CD14-positive monocyte (primary cell): ENCODE measurements at regions not wholly inside any gene's neighbourhood (a gene's known extent, or its start where the extent isn't known, plus 50 kb on each side); places are given as distances from the start of the nearest gene placed in this dataset.

Experiments used
- DNase-seq, 3 donors: peaks; one replicate each; pipeline ENCODE4 v3.0.0-alpha.2; 2011 to 2022
- H2AFZ ChIP-seq: 2 replicates; pipeline ENCODE4 v1.6.0; 2012; ENCODE audit warnings: mild to moderate bottlenecking, low read depth, low read length, inconsistent platforms; ENCODE audit not compliant: insufficient read depth, poor library complexity, severe bottlenecking
- H3K27ac ChIP-seq, 2 donors: 1 replicate in 1 of 2; 2 replicates in 1 of 2; pipeline ENCODE4 v1.5.1; 2012 to 2013; ENCODE audit warnings: low read length in 2 of 2, control low read depth in 1 of 2, inconsistent platforms in 1 of 2, low read depth in 1 of 2, mild to moderate bottlenecking in 1 of 2
- H3K27me3 ChIP-seq, 2 donors: one replicate each; pipeline versions ENCODE4 v1.6.0 to v1.6.1; 2011 to 2013; ENCODE audit warnings: low read length in 2 of 2; ENCODE audit not compliant: control insufficient read depth in 2 of 2, insufficient read depth in 2 of 2
- H3K36me3 ChIP-seq, 2 donors: replicated peaks in 1 of 2; 1 replicate in 1 of 2; 2 replicates in 1 of 2; pipeline versions ENCODE4 v1.5.1 to v1.6.1; 2012 to 2013; ENCODE audit warnings: low read length in 2 of 2, control low read depth in 1 of 2, inconsistent platforms in 1 of 2, mild to moderate bottlenecking in 1 of 2; ENCODE audit not compliant: insufficient read depth in 2 of 2, control insufficient read depth in 1 of 2
- H3K4me1 ChIP-seq, 2 donors: 1 replicate in 1 of 2; 2 replicates in 1 of 2; pipeline versions ENCODE4 v1.5.1 to v1.6.1; 2012 to 2013; ENCODE audit warnings: low read length in 2 of 2, control low read depth in 1 of 2, inconsistent platforms in 1 of 2, mild to moderate bottlenecking in 1 of 2, moderate library complexity in 1 of 2; ENCODE audit not compliant: insufficient read depth in 2 of 2, control insufficient read depth in 1 of 2
- H3K4me2 ChIP-seq: replicated peaks from 2 replicates; pipeline ENCODE3; 2012; ENCODE audit warnings: low read length, moderate library complexity, mild to moderate bottlenecking; ENCODE audit not compliant: poor library complexity, severe bottlenecking; ENCODE audit errors: extremely low read depth
- H3K4me3 ChIP-seq, 3 experiments: fragments of 200-600 bp in 1 of 3; sonication (generic) in 1 of 3; replicated peaks in 1 of 3; 1 replicate in 2 of 3; 2 replicates in 1 of 3; pipeline ENCODE4 v1.5.1; 2011 to 2013; ENCODE audit warnings: low read length in 3 of 3, mild to moderate bottlenecking in 3 of 3, control low read depth in 2 of 3, low read depth in 2 of 3, inconsistent platforms in 1 of 3, moderate library complexity in 1 of 3
- H3K79me2 ChIP-seq: 2 replicates; pipeline ENCODE4 v1.6.0; 2012; ENCODE audit warnings: mild to moderate bottlenecking, control low read depth, inconsistent platforms, low read length, moderate library complexity; ENCODE audit not compliant: insufficient read depth
- H3K9ac ChIP-seq: 2 replicates; pipeline ENCODE4 v1.6.0; 2017; ENCODE audit warnings: low read length, mild to moderate bottlenecking; ENCODE audit not compliant: insufficient read depth, poor library complexity, severe bottlenecking
- H3K9me3 ChIP-seq, 2 donors: replicated peaks in 1 of 2; 1 replicate in 1 of 2; 2 replicates in 1 of 2; pipeline versions ENCODE4 v1.5.1 to v1.6.1; 2012 to 2013; ENCODE audit warnings: low read length in 2 of 2, control low read depth in 1 of 2; ENCODE audit not compliant: control insufficient read depth in 1 of 2, insufficient read depth in 1 of 2
- H4K20me1 ChIP-seq: 2 replicates; pipeline ENCODE4 v1.6.0; 2012; ENCODE audit warnings: mild to moderate bottlenecking, low read length, control low read depth, moderate library complexity; ENCODE audit not compliant: insufficient read depth
- H3K27ac Mint-ChIP-seq, 7 donors: one replicate each; pipeline ENCODE4 v1.8.0; 2020; ENCODE audit warnings: mild to moderate bottlenecking in 7 of 7, mixed read lengths in 7 of 7, moderate library complexity in 6 of 7, inconsistent platforms in 2 of 7
- H3K27me3 Mint-ChIP-seq, 3 donors: one replicate each; pipeline ENCODE4 v1.8.0; 2021 to 2022; ENCODE audit warnings: low read depth in 3 of 3, mild to moderate bottlenecking in 3 of 3, mixed read lengths in 3 of 3, moderate library complexity in 3 of 3, inconsistent platforms in 1 of 3
- H3K36me3 Mint-ChIP-seq, 2 donors: one replicate each; pipeline ENCODE4 v1.8.0; 2020; ENCODE audit warnings: mixed read lengths in 2 of 2, inconsistent platforms in 1 of 2, mild to moderate bottlenecking in 1 of 2
- H3K4me1 Mint-ChIP-seq: one replicate; pipeline ENCODE4 v1.8.0; 2020; ENCODE audit warnings: mild to moderate bottlenecking, mixed read lengths
- H3K4me3 Mint-ChIP-seq, 2 donors: one replicate each; pipeline ENCODE4 v1.8.0; 2020; ENCODE audit warnings: mild to moderate bottlenecking in 2 of 2, mixed read lengths in 2 of 2, moderate library complexity in 1 of 2
- H3K9me3 Mint-ChIP-seq, 7 donors: one replicate each; pipeline ENCODE4 v1.8.0; 2020 to 2022; ENCODE audit warnings: mixed read lengths in 7 of 7, mild to moderate bottlenecking in 6 of 7, moderate library complexity in 6 of 7, inconsistent platforms in 2 of 7
- CTCF ChIP-seq: fragments of 200-600 bp; IDR thresholded peaks from one replicate; pipeline ENCODE4 v1.8.0; 2022; ENCODE audit warnings: antibody characterized with exemption, mild to moderate bottlenecking
- WGBS: methylation state at CpG from one replicate; pipeline ENCODE4 v1.1.5; 2013; ENCODE audit warnings: missing lambda C conversion rate; ENCODE audit not compliant: insufficient coverage; 5-methylcytosine and 5-hydroxymethylcytosine counted together
- intact Hi-C, 2 donors: fragments of 100-400 bp; cut with micrococcal nuclease; formaldehyde crosslinking; loops; one replicate each; pipeline versions ENCODE4 v1.15.0 to v1.15.1; 2023

GRCh38 chr2:206876216-206876860 lies 63.0 kb upstream of the CPO start:
- no peak overlapping the region for H3K27ac ChIP-seq
- Mint-ChIP-seq H3K4me3 (no peak overlapping the region), H3K27me3 (peaks cover 0 to 2% (median 0%) of the 10 kb centered on the region in 3 donors), H3K36me3 (no peaks in the 10 kb centered on the region), H3K4me1 (no peaks in the 10 kb centered on the region), H3K9me3 (peaks cover 0 to 4% (median 0%) of the 10 kb centered on the region in 7 donors), H3K27ac (no peak overlapping the region)
- H3K4me1 ChIP-seq: no peaks in the 10 kb centered on the region
- H3K79me2 ChIP-seq: no peaks in the 10 kb centered on the region
- no peak for DNase-seq
- no peak overlapping the region for H3K9ac ChIP-seq
- no peak for TF ChIP-seq CTCF
- no peaks in the 10 kb centered on the region for H3K9me3 ChIP-seq
- no peak overlapping the region for H3K4me2 ChIP-seq
- H3K36me3 ChIP-seq: no peaks in the 10 kb centered on the region
- WGBS: 94% methylated on average over 6 of the region's 7 CpGs
- no peak overlapping the region for H3K4me3 ChIP-seq
- H2AFZ ChIP-seq: no peak overlapping the region
- no peaks in the 10 kb centered on the region for H4K20me1 ChIP-seq
- no peaks in the 10 kb centered on the region for H3K27me3 ChIP-seq
- intact Hi-C loops: no loop called here

- H3K36me3 ChIP-seq: no peaks in the 10 kb centered on the region
- Mint-ChIP-seq H3K36me3 (no peaks in the 10 kb centered on the region), H3K9me3 (peaks cover 0 to 2% (median 0%) of the 10 kb centered on the region in 7 donors), H3K27me3 (peaks cover 0 to 2% (median 0%) of the 10 kb centered on the region in 3 donors), H3K4me1 (no peaks in the 10 kb centered on the region), H3K4me3 (no peak overlapping the region), H3K27ac (peak overlapping the region in 1 of 7 donors; percentile 2)
- no peak overlapping the region for H3K27ac ChIP-seq
- 98% methylated on average over 6 of the region's 11 CpGs for WGBS
- intact Hi-C loops: no loop called here
- TF ChIP-seq CTCF: no peak
- H3K4me3 ChIP-seq: no peak overlapping the region
- no peaks in the 10 kb centered on the region for H3K27me3 ChIP-seq
- H3K9ac ChIP-seq: no peak overlapping the region
- H4K20me1 ChIP-seq: no peaks in the 10 kb centered on the region
- DNase-seq: no peak
- no peaks in the 10 kb centered on the region for H3K9me3 ChIP-seq
- H3K4me2 ChIP-seq: no peak overlapping the region
- no peaks in the 10 kb centered on the region for H3K4me1 ChIP-seq
- no peaks in the 10 kb centered on the region for H3K79me2 ChIP-seq
- H2AFZ ChIP-seq: no peak overlapping the region
These were observed 57.5 kb upstream of the CPO start for GRCh38 chr2:206881708-206882410.
